GM18858 (cell line): ENCODE measurements at regions not wholly inside any gene's neighbourhood (a gene's known extent, or its start where the extent isn't known, plus 50 kb on each side); places are given as distances from the start of the nearest gene placed in this dataset.
"Not testable (repeated sequence)": the region's sequence is repeated elsewhere in the genome, so short reads cannot be mapped to it uniquely, and the experiment has no call there.

ENCODE experiments used
- ATAC-seq: cut with Tn5 transposase; IDR thresholded peaks from one replicate; pipeline ENCODE4 v1.9.1; 2021; ENCODE audit not compliant: unreplicated experiment

- ATAC-seq = not testable (repeated sequence)
Observed at GRCh38 chrX:138264095-138264494, 447.4 kb downstream of the FGF13 start.

- no peak for ATAC-seq
Observed at GRCh38 chrX:138270931-138271330, 440.6 kb downstream of the FGF13 start.

GRCh38 chrX:138282598-138283150 lies 428.8 kb downstream of the FGF13 start:
- not testable (repeated sequence) for ATAC-seq

GRCh38 chrX:138287205-138287877 lies 424.2 kb downstream of the FGF13 start:
- no peak for ATAC-seq

- ATAC-seq = no peak
Observed at GRCh38 chrX:138294951-138295350, 416.6 kb downstream of the FGF13 start.

GRCh38 chrX:138298268-138298667 lies 413.2 kb downstream of the FGF13 start:
- no peak for ATAC-seq

GRCh38 chrX:138345801-138346200 lies 365.7 kb downstream of the FGF13 start:
- peak; percentile 57 for ATAC-seq

GRCh38 chrX:138349351-138349750 lies 362.2 kb downstream of the FGF13 start:
- ATAC-seq = no peak

GRCh38 chrX:138378876-138379275 lies 332.6 kb downstream of the FGF13 start:
- ATAC-seq = no peak

GRCh38 chrX:138408101-138408500 lies 303.4 kb downstream of the FGF13 start:
- ATAC-seq = no peak

- no peak for ATAC-seq
Observed at GRCh38 chrX:138411048-138411447, 300.5 kb downstream of the FGF13 start.
